HEK293 (cell line): ENCODE measurements at regions not wholly inside any gene's neighbourhood (a gene's known extent, or its start where the extent isn't known, plus 50 kb on each side); places are given as distances from the start of the nearest gene placed in this dataset.

Experiments used
- CTCF ChIP-seq: fragments of 450-650 bp; formaldehyde crosslinking; IDR thresholded peaks from 2 replicates; pipeline ENCODE4 v1.5.1; 2016; ENCODE audit warnings: missing biosample characterization, missing genetic modification characterization
- TSHZ1 ChIP-seq: fragments of 450-650 bp; formaldehyde crosslinking; IDR thresholded peaks from 2 replicates; pipeline ENCODE4 v1.5.1; 2016; ENCODE audit warnings: missing biosample characterization, missing genetic modification characterization, borderline replicate concordance
- ZBTB48 ChIP-seq: fragments of 450-650 bp; formaldehyde crosslinking; IDR thresholded peaks from 2 replicates; pipeline ENCODE4 v1.5.1; 2016; ENCODE audit warnings: missing biosample characterization, missing genetic modification characterization
- ZEB2 ChIP-seq: fragments of 450-650 bp; formaldehyde crosslinking; IDR thresholded peaks from 2 replicates; pipeline ENCODE4 v1.5.1; 2016; ENCODE audit warnings: missing biosample characterization, missing genetic modification characterization
- ZNF132 ChIP-seq: fragments of 450-650 bp; formaldehyde crosslinking; IDR thresholded peaks from 2 replicates; pipeline ENCODE4 v1.5.1; 2017; ENCODE audit warnings: missing biosample characterization, missing genetic modification characterization, borderline replicate concordance
- ZNF335 ChIP-seq: fragments of 450-650 bp; formaldehyde crosslinking; conservative IDR thresholded peaks from 2 replicates; pipeline ENCODE4 v1.5.1; 2016; ENCODE audit warnings: missing biosample characterization, missing genetic modification characterization

- TF ChIP-seq ZEB2 (no peak), ZNF335 (tag by site-specific recombination) (no peak), CTCF (tag by site-specific recombination) (no peak), ZBTB48 (no peak), TSHZ1 (tag by site-specific recombination) (no peak), ZNF132 (tag by site-specific recombination) (no peak)
Observed at GRCh38 chr6:144855812-144856531, 570.8 kb downstream of the UTRN start.
